ENCODE measurements at regions not wholly inside any gene's neighbourhood (a gene's known extent, or its start where the extent isn't known, plus 50 kb on each side); places are given as distances from the start of the nearest gene placed in this dataset.
"Not testable (repeated sequence)": the region's sequence is repeated elsewhere in the genome, so short reads cannot be mapped to it uniquely, and the experiment has no call there.

DNA sequence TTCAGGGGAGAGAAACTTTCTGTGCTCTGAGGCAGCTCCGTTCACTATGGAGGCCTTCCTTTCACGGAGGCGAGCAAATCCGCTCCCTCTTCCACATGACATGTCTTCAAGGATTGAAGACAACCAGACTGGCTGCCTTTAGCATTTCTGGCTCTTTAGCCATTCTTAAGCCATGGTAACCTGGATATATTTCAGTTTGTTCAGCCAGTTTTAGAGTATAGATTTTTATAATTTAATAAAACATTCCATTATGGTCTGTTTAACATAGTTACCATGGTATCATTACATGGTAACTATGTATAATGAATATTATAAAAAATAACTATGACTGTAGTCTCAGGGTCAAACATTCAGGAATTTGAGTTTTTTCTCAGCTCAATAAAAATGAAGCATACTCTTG, 54.2 kb upstream of the NFIA start:
- no peak for DNase-seq

DNA sequence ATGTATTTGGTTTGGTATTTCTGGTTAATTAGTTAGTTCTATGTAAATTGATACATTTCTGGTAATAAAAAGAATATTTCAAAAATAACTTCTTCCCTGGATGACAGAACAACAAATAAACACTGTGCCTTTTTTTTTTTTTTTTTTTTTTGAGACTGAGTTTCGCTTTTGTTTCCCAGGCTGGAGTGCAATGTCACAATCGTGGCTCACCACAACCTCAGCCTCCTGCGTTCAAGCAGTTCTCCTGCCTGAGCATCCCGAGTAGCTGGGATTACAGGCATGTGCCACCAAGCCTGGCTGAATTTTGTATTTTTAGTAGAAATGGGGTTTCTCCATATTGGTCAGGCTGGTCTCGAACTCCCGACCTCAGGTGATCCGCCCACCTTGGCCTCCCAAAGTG, 64.3 kb upstream of the NFIA start:
- DNase-seq: not testable (repeated sequence)

DNA sequence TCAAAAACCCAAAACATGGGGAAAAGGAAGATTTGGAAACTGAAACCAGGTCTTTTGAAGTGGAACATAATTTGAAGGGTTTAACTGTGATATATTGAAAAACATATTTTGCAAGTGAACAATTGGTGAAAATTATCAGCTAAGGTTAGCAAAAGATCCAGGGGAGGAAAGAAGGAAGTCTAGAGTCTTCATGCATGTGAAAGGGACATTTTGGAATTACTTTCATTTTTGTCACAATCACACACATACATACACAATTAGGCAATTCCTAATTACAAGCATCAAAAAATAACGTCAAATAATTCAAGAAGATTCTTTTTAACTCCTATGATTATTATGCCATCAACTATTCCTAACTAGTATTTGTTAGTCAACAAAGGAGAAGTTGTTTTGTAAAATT, 64.7 kb upstream of the NFIA start:
- DNase-seq: no peak

DNA sequence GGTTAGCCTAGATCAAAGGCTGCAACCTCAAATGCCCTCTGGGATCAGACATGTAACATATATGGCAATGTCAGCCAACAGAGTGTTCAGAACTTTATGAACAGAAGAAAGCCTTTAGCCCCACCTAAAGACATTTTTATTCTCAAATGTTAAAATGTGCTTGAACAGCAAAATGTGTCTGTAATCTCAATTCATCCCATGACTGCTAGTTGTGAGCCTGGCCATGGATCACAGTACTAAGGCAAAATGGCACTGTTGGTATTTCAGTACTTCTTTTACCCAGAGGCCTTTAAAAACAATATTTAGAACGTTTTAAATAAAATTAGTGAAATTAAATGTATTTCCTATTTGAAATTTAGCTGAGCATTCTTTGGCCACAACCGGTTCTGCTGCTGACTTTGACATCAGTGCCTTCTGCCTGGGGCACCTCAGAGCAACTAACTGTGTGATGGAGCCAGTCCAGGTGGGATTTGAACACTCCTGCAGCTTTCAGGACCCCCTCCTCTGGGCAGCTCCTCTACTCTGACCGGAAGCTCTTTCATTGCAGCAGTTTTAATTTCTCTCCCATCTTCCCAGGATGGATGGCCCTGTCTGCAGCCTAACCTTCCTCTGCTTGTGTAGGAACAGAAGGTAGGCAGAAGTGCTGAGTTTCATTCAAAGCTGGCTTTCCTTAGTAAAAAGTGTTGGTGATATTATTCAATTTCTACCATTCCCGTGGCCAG, 68.3 kb upstream of the NFIA start:
- no peak for DNase-seq

DNA sequence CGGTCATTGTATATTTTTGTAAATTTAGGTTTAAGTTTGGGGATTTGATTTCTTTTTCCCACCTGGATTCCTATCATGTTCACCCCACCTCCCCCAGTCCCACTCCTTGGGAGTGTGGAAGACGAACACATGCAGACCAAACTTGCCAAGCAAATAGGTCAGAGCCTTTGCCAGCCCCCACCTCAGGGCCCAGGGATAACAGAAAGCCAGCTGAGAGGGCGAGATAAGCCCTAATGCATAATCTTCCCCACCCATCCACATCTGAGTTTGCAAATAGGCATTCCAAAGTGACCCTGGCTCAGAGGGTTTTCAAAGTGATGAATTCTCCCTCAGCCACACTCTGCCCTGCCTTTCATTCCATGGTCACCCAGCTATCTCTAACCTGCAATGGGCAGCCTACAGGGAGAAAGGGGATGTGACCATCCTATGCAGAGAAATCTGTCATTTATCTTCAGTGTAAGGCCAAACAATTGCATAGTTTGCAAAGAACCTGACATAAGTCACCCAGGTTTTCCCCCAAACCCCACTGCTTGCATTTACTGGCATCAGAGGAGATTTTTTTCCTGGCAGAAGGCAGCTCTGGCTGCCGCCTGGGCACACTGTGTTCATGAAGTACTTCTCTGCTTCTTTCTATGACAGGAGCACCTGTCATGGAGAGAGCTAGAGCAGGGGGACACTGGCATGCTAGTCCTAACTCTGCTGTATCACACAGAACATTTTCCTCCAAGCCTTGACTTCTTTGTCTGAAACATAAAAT, 69.0 kb upstream of the NFIA start:
- no peak for DNase-seq

DNA sequence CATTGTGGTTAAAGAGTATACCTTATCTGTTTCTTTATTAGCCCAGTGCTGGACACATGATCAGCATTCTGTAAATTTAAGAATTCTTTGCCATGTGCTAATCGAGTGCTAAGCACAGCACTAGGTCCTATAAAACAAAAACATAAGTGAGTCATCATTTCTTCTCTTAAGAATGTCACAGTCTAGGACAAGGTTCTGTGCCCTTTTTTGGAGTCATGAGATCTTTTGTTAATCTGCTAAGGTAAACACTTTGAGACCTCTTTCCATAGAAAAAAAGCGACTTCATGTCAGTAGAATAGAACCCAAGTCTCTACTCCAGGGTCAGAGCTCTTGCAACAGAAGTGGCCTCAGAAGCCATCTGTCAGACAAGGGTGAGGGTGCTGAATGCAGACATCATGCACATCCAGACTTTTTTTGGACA, 70.0 kb upstream of the NFIA start:
- no peak for DNase-seq

DNA sequence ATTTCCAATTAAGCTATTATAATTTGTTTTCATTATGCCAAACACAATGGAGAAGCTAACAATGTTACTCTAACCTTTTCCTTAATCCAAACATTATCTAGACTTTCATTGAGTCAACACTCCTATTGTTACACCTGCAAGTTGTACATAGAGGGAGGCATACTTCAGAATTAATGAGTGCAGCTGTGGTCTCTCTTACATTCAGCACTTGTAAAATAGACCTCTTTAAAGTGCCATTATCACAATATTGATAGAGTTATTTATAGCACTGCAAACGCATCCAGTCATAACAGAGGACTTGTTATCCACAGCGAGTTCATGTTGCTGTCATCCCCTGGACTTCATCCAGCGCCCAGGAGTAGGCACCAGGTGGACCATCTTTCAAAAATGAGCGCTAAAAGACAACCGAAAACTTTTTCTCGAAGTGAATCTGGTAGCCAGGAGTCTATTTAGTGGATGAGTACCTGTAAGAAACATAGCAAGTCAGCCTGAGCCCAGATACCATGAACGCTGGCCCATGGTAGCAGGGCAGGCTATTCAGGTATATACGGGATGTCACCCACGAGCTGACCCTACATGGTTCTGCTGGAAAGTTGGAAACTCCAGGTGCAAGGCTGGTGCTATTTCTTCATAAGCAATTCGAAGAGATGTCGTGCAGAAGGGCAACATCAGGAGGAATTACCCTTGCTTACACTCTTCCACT, 70.6 kb upstream of the NFIA start:
- DNase-seq: no peak

DNA sequence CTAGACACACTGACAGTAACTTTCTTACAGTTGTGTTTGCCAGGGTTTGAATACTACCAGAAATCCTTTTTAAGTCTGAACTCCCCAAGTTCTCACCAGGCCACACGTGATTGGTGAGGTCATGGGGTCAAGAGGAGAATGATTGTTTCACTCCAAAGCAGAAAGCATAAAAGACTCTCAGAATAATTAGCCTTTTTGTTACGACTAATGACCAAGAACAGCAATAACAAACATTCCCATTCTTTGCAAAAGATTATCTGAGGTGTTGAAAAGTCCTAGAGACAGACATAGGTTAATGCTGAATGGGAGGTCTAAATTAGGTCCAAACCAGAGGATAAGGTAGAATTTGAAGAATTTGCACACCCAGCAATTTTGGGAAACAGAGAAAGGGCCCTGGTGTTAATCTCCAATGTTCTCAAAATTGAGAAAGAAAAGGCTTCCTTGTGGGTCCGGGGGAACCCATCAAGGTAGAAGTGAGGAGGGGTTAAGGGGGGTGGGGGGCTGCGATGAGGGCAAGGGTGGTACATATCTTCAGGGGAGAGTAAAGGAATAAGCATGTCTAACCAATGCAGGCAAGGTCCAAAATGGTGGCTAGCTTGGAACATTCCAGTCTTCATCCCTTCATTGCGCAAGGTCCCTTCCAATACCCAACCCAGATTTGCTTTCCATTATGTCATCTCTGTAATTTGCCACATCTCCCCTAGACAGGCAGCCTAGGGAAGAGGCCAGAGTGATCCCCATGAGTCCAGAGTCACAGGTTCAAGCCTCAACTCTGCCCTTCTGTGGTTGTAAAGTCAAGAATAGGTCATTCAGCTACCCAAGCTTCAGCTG, 74.6 kb upstream of the NFIA start:
- no peak for DNase-seq

DNA sequence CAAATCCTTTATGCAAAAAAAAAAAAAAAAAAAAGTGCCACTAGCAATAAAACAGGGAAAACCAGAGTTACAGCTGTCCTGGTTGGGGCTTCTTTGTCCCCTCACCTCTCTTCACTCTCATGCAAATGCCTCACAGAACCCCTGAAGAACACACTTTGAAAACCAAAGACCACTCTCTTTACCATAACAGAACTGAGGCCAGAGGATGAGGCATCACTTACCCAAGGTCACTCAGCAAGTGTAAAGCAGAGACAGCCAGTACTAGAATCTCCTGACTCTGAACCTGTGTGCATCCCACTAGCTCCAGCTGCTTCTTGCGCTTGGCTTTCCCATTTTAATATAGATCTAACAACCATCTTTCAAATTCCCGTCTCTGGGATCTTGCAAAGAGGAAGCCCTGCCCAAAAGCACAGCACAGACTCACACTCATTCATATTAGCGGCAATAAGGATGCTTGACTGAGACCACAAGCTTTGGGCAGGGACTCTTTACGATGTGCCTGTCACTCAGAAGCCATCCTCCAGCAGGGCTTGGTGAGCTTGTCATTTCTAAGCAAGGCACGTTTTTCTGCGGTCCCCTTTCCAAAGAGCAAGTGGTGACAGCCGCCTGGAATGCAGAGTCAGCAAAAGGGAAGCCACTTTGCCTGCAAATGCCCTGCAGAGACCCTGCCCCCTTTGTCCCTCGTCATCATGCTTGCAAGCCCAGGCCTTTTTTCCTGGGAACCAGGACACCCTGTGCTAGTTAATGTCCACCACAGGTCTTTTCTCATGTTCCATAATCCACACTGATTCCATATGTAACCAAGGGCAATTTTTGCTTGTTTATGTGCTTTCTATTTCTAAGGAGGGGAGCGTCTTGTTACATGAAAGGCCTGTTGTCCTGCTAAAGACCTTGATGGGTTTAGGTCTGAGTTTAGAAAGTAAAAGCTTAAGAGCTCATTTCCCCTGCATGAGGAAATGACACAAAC, 76.5 kb upstream of the NFIA start:
- no peak for DNase-seq

DNA sequence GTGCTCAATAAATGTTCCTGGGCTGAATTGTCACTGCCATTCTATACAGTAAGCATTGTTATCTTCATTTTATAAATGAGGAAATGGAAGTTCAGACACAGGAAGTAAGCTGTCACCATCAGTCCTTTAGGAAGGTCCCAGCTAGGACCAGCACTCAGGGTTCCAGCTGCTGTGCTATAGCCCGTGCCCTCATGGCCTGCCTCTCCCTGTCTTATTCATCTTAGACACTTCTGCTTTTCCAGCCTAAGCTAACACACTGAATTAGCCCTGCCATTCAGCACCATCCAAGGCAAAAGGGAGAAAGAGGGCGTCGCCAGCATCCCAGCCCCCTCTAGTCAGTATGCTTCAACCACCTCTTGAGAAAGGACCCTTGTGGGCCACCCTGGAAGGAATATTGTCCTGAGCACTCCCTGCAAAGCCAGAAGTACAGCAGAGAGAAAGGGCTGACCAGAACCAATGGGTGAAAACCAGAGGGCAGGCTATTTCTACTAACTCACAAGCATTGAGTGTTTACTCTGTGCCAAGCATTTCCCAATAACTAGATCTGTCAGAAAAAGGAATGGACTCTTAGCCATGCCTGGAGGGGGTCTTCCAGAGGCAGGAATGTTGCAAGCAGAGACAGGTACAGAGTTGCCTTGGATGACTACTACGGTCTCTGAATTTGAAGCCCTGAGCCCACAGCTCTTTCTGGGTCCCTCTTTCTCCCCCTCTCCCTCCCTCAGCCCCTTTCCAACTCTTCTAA, 77.9 kb upstream of the NFIA start:
- no peak for DNase-seq

DNA sequence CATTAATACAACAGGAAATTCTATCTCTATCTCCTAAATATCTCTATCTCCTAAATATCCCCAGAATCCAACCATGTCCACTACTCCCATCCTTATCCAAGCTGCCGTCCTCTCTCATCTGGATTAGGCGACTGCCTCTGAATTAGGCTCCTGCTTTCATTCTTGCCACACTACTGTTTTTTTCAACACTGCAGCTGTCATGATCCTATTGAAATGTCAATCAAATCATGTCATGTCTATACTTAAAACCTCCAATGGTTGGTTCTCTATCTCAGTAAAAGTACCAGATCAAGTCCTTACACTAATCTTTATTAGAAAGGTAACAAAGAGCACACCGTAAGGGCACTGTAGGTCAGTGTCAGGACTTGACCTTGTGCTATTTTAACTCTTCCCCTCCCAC, 82.0 kb upstream of the NFIA start:
- no peak for DNase-seq

DNA sequence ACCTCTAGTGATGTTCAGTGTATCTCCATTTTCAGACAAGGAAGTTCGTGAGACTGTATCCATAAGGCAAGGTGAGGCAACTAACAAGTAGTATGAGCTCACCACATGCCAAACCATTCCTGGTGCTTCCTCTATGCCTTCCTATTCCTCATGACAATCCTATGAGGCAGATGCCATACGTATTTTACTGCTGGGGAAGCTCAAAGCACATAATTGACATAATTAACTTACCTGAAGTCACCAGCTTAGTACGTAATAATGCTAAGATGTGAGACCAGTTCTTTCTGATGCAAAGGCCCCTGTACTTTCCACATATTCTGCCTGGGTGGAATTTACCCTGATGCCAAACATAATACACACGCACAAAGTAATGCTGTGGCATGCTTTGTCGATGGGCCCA, 83.6 kb upstream of the NFIA start:
- DNase-seq: no peak

DNA sequence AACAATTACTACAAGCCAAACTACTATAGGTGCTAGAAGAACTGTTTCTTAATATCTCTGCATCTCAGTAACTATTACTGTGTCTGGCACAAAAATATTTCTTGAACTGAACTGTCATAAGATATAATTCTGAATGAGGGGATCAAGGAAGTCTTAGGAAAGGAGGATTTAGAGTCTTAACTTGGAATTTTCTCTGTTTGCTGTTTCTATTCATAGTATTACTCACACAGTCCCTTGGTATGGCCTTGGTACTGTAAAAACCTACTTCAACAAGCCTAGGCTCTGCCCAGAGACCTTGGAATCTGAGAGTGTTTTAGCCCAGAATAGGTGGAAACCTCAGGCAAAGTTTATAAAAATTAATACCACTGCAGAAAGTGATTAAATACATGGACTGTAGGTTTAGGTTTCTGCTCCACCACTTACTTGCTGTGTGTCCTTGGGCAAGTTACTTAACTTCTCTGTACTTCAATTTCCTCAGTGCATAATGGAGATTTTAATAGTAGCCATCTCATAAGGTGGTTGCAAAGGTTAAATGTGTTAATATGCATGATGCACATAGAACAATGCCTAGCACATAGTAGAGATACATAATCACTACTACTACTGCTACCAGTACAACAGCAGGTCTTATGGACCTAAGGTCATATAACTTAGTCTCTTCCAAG, 87.4 kb upstream of the NFIA start:
- no peak for DNase-seq

DNA sequence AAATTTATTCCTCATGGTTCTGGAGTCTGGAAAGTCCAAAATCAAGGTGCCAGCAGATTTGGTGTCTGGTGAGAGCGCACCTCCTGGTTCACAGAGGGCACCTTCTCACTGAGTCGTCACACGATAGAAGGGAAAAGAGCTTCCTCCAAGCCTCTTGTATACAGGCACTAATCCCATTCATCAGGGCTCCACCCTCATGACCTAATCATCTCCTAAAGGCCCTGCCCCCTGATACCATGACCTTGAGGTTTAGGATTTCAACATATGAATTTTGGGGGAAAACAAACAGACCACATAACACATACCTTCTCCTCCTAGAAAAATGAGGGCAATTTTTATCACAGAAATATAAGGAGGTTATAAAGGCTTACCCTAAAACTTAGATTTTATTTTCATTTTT, 88.0 kb upstream of the NFIA start:
- no peak for DNase-seq

DNA sequence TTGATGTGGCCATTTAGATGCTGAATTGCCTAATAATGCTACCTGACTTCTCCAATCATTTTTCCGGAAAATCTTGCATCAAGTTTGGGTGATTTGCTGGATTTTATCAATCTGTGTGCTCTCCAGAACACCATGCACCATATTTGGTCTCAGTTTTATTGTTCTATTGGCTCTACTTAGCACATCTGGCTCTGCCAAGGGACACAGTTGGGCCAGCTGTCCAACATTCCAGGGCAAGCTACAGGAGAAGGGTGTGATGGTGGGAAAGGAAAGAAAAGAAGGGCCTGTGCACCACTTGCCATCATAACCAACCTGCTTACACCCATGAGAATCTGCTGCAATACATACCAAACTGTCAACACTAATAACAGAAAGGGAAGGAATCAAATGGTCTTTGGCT, 90.2 kb upstream of the NFIA start:
- no peak for DNase-seq

DNA sequence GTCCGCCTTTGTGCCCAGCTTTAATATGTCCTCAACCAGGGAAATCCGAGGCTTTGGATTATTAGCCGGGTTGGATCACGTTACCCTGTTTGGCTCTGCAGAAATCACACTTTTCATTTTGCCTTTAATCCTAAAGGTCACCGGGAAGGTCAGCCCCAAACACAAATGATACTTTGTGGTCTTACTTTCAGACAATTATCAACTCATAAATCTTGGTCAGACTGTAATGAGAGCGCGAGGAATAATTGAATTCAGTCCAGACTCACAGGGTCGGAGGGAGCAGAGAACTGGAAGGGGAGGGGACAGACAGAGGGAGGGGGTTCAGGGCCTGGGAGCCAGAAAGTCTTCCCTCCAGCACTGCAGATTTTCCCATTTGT, 91.7 kb upstream of the NFIA start:
- no peak for DNase-seq

DNA sequence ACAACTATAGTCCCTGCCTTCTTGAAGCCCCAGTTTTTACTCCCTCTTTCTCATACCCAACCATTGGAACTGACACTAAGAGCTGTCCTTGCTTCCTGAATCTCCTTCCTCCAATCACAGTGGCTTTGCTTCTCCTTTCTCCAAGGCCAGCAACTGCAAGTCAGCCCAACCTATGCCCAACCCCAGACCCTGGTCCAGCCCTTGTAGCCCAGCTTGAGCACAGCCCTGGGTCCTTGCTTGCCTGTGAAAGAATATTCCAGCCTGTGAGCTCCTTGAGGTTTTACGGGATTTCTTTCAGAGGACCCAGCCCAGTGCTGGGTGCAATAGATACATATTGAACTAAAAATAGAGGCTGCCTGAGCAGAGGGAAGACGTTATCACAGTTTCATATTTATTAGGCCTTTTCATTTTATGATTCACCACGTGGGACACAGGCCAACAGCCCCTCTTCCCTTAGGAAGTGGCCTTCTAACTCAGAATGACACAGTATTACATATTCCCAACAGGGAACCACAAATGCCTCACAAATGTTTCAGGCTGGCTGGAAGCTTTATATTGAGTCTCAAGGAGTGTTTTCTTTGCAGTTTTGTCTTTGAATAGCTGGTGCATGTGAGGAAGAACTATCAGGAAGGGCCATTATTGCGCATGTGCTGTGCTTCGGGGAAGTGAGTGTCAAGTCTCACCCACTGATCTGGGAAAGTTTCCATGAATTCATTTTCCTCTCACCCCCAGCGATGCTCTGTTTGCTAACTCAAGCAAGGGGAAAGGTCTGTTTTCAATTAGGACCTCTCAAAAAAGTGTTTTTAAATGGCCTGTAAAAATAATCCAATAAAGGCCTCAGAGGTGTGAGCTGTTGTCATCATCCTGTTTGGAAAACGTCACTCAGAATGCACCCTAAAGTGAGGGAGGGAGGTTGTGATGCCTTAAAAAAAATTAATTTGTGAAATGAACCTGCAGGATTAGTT, 92.3 kb upstream of the NFIA start:
- DNase-seq: no peak

DNA sequence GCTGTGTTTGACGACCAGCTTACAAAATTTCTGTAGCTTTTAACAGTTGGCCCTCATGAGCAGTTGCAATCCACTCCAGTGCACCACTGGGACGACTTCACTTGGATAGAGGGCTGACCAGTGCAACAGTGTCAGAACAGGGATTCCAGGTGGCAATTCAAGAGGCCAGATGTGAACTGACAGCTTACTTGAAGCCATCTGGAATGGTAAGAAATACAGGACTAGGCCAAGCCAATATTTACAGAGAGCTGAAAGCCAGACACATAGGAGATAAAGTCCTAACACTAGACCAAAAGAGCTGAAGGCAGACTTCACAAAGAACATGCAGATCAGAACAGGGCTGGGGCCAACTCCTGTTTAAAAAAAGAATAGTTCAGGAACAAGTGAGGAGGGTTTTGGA, 93.5 kb upstream of the NFIA start:
- DNase-seq: no peak

DNA sequence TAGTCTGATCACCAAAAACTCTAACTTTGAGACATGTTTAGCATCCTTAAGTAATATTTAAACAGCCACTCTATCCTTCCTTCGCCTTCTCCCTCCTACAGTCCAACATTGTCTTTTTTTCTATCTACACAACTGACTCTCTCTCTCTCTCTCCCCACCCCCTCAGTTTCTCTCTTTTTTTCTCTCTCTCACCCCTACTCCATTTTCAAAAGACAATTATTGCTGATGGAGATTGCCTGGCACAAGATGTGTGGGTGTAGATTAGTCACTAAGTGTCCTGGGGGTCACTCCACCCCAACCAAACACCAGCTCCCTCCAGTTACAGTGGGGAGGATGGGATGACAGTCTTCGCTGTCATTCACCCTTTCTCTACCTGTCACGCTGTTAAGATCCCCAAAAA, 94.5 kb upstream of the NFIA start:
- no peak for DNase-seq

All from NCI-H1694 (cell line).